HFF-Myc (cell line): ENCODE measurements at regions not wholly inside any gene's neighbourhood (a gene's known extent, or its start where the extent isn't known, plus 50 kb on each side); places are given as distances from the start of the nearest gene placed in this dataset.

ENCODE experiments used
- DNase-seq: peaks from one replicate; pipeline ENCODE4 v3.0.0-alpha.2; 2011; ENCODE audit warnings: low read depth; ENCODE audit errors: extremely low read depth
- H3K4me3 ChIP-seq: replicated peaks from 2 replicates; pipeline ENCODE4 v1.5.1; 2011; ENCODE audit warnings: low read depth, mild to moderate bottlenecking, control low read depth, low read length
- TF ChIP-seq, protein P1 (sequence below): IDR thresholded peaks from 2 replicates; pipeline ENCODE4 v1.5.1; 2012; ENCODE audit warnings: mild to moderate bottlenecking, low read depth, low read length, control low read depth; ENCODE audit errors: missing control alignments

DNA sequence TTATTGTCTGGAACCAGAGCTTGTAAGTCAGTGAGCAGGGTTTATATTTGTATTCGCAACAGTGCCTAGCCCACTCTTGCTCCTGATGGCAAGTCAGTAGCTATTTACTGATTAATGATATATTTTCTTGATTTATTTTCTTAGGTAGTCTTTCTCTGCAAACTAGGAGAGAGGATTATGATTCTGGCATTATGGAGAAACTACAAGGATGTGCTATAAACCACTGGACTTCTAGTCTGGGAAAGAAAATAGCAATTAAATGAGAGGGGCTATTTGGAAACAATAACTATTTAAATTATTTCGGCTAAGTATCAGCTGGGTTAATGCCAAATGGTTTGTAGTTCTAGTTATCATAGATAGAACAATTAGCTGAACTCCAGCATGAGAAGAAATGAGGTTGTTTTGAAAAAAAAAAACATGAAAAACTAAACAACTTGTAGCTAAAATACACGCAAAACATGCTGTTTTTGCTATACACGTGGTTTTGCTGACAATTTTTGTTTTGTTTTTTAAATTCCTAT lies 304.9 kb upstream of the TCF21 start:
- no peak overlapping the region for H3K4me3 ChIP-seq
- no peak for DNase-seq
- TF ChIP-seq, protein P1, sequence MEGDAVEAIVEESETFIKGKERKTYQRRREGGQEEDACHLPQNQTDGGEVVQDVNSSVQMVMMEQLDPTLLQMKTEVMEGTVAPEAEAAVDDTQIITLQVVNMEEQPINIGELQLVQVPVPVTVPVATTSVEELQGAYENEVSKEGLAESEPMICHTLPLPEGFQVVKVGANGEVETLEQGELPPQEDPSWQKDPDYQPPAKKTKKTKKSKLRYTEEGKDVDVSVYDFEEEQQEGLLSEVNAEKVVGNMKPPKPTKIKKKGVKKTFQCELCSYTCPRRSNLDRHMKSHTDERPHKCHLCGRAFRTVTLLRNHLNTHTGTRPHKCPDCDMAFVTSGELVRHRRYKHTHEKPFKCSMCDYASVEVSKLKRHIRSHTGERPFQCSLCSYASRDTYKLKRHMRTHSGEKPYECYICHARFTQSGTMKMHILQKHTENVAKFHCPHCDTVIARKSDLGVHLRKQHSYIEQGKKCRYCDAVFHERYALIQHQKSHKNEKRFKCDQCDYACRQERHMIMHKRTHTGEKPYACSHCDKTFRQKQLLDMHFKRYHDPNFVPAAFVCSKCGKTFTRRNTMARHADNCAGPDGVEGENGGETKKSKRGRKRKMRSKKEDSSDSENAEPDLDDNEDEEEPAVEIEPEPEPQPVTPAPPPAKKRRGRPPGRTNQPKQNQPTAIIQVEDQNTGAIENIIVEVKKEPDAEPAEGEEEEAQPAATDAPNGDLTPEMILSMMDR = no peak

DNA sequence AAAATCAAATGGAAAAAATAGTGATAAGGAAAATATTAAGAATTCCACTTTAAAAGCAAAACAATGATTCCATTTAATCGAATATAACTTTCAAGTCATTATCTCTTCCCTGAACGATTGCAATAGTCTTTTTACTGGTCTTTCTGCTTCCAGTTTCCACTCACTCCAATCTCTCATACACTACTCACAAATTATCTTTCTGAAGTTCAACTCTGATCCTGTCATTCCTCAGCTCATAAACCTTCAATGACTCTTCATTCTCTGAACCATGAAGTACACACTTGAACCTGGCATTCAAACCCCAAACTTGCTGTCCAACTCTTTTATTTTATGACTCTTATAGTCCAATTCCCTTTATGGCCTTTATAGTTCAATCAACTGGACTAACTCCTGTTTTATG lies 304.1 kb upstream of the TCF21 start:
- H3K4me3 ChIP-seq = no peak overlapping the region
- no peak for DNase-seq
- TF ChIP-seq, protein P1 = no peak

DNA sequence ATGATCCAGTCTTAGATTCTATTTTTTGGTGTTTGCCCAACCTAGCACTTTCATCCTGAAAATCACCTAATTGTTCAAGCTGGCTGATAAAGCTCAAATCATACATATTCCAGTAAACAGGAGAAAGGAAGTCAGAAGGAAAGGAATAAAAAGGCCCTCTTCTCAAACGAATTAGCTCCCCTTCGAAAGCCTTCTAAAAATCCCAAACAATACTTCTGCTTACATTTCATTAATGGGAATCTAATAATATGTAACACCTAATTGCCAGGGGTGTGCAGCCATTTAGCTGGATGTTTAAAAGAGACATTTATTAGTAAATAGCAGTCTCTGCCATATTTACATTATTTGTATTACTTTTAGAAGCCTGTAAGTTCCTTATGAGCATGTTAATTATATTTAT lies 302.9 kb upstream of the TCF21 start:
- TF ChIP-seq, protein P1 = no peak
- H3K4me3 ChIP-seq = no peak overlapping the region
- DNase-seq = no peak

DNA sequence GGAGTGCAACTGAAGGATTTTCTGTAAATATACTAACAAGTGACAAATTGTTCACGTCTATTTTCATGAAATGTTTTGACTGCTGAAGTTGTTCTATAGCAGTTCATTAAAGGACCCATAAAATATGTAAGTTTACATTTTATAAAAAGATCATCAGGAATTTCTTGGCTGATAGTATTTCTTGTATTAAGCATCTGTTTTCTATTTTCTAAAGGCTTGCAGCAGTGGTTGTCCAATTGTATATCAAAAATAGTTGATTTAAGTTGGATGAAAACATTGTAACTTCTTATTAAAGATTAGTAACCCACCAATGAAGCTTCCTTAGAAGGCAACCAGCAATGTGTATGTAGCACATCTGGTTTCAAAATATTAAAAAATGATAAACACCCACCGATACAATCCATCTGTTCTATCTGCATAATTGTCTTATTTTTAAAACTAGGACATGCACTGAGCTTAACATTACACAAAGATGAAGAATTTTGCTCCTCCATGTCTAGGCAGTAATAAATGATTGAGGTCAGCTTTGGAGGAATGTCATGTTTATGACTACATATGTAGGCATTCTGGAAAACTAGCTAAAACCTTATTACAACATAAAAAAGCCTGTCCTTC lies 301.3 kb upstream of the TCF21 start:
- no peak for DNase-seq
- TF ChIP-seq, protein P1 = no peak
- no peak overlapping the region for H3K4me3 ChIP-seq

DNA sequence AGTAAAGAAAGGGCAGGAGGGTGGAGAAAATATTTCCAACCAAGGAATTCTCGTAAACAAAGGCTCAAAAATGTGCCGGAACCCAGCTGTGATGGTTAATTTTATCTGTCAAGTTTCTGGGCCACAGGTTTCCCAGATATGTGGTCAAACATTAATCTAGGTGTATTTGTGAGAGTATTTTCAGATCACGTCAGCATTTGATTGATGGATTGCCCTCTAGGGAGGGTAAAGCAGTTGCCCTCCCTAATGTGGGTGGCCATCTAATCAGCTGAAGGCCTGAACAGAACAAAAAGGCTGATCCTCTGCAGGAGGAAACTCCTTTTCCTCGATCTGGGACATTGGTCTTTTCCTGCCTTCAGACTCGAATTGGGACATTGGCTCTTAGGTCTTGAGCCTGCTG lies 298.7 kb upstream of the TCF21 start:
- no peak overlapping the region for H3K4me3 ChIP-seq
- DNase-seq = no peak
- TF ChIP-seq, protein P1 = no peak

DNA sequence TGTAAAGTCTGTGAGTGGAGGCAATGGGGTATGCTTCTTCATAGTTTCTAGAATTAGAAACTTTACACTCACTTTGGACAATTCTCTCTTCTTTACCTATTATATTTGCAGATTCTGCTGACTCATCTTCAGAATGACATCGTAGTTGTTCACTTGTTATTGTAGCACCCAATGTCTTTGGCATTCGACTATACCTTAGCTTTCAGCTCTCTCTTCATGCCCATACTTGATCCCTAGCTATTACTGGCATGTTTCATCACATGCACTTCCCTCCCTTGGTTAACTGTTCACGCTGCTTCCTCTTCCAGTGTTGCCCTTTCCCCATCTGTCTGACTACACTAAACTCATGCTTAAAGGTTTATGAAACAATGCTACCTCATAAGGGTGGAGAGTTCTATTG lies 298.1 kb upstream of the TCF21 start:
- no peak overlapping the region for H3K4me3 ChIP-seq
- DNase-seq = no peak
- TF ChIP-seq, protein P1 = no peak

DNA sequence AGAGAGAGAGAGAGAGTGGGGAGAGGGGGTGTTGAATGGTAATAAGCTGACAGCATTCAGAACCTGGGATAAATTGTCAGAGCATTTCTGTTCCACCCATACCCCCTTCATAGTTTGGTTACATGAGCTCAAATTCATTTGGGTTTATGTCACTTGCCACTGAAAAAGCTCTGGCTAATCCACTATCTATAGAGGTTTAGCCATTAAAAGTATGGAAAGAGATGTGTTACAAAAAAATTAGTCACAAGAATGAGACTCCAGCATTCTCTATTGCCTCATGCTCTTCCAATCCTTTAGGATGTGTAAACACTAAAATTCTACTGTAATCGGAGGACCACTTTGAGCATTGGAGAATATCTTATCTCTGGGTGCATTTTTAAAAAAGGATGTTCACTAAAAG lies 297.6 kb upstream of the TCF21 start:
- TF ChIP-seq, protein P1 = no peak
- DNase-seq = no peak
- H3K4me3 ChIP-seq = no peak overlapping the region
